Mesothelial cell of epicardium (in vitro differentiated cells): ENCODE measurements at regions not wholly inside any gene's neighbourhood (a gene's known extent, or its start where the extent isn't known, plus 50 kb on each side); places are given as distances from the start of the nearest gene placed in this dataset.

ENCODE experiments used
- DNase-seq, 2 experiments: peaks; one replicate each; pipeline ENCODE4 v3.0.0; 2021; ENCODE audit warnings: low spot score in 2 of 2; ENCODE audit not compliant: unreplicated experiment in 2 of 2
- H3K27ac Mint-ChIP-seq: 2 replicates; pipeline ENCODE4 v1.8.0; 2021; ENCODE audit warnings: mixed read lengths
- H3K27me3 Mint-ChIP-seq: 2 replicates; pipeline ENCODE4 v1.8.0; 2021; ENCODE audit warnings: low read depth, mixed read lengths
- H3K36me3 Mint-ChIP-seq: 2 replicates; pipeline ENCODE4 v1.8.0; 2021; ENCODE audit warnings: mixed read lengths
- H3K4me1 Mint-ChIP-seq: 2 replicates; pipeline ENCODE4 v1.8.0; 2021; ENCODE audit warnings: mixed read lengths
- H3K4me3 Mint-ChIP-seq: 2 replicates; pipeline ENCODE4 v1.8.0; 2021; ENCODE audit warnings: mild to moderate bottlenecking, moderate library complexity, mixed read lengths
- H3K9me3 Mint-ChIP-seq: 2 replicates; pipeline ENCODE4 v1.8.0; 2021; ENCODE audit warnings: mixed read lengths
- CTCF ChIP-seq: fragments of 200-600 bp; sonication (generic); IDR thresholded peaks from one replicate; pipeline ENCODE4 v1.5.0; 2021; ENCODE audit warnings: antibody characterized with exemption; ENCODE audit not compliant: unreplicated experiment

GRCh38 chr1:214124915-214125314 is 137.1 kb downstream of the PROX1 start:
- Mint-ChIP-seq H3K4me1 (peaks cover 24% of the 10 kb centered on the region), H3K9me3 (no peaks in the 10 kb centered on the region), H3K27me3 (no peaks in the 10 kb centered on the region), H3K36me3 (no peaks in the 10 kb centered on the region), H3K4me3 (no peak overlapping the region), H3K27ac (no peak overlapping the region)
- TF ChIP-seq CTCF: no peak
- no peak for DNase-seq

- no peaks in the 10 kb centered on the region for H3K36me3 Mint-ChIP-seq
- H3K27ac Mint-ChIP-seq: no peak overlapping the region
- peaks cover 24% of the 10 kb centered on the region for H3K4me1 Mint-ChIP-seq
- no peak overlapping the region for H3K4me3 Mint-ChIP-seq
- TF ChIP-seq CTCF: no peak
- H3K9me3 Mint-ChIP-seq: no peaks in the 10 kb centered on the region
- no peaks in the 10 kb centered on the region for H3K27me3 Mint-ChIP-seq
- no peak for DNase-seq
Observed at GRCh38 chr1:214125819-214126218, 138.0 kb downstream of the PROX1 start.

DNA sequence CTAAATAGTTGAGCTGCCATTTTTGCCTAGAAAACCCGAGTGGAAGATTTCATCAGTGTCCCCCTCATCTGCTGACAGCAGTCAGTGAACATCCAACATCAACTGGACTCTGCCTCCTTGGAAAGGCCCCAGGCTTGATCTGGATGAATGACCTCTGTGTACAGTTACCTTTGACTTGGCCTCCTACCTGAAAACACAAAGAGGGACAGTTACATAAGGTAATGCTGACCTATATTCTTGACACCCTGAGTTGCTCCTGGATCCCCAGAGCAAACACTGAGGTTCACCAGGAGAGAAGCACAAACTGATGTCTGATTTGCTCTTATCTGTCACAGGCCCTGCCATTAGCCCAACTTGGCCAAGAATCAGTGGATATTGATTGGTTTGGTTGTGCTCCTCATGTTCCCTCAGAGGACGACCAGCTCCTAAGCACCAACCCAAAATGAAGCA is 138.9 kb downstream of the PROX1 start:
- TF ChIP-seq CTCF: no peak
- no peak overlapping the region for H3K27ac Mint-ChIP-seq
- no peaks in the 10 kb centered on the region for H3K9me3 Mint-ChIP-seq
- H3K4me3 Mint-ChIP-seq: no peak overlapping the region
- peaks cover 24% of the 10 kb centered on the region for H3K4me1 Mint-ChIP-seq
- no peaks in the 10 kb centered on the region for H3K27me3 Mint-ChIP-seq
- no peaks in the 10 kb centered on the region for H3K36me3 Mint-ChIP-seq
- DNase-seq: no peak

- peaks cover 24% of the 10 kb centered on the region for H3K4me1 Mint-ChIP-seq
- TF ChIP-seq CTCF: no peak
- no peak overlapping the region for H3K27ac Mint-ChIP-seq
- no peak for DNase-seq
- H3K27me3 Mint-ChIP-seq: no peaks in the 10 kb centered on the region
- H3K9me3 Mint-ChIP-seq: no peaks in the 10 kb centered on the region
- H3K4me3 Mint-ChIP-seq: no peak overlapping the region
- no peaks in the 10 kb centered on the region for H3K36me3 Mint-ChIP-seq
Observed at GRCh38 chr1:214127705-214128104, 139.9 kb downstream of the PROX1 start.

- Mint-ChIP-seq H3K36me3 (no peaks in the 10 kb centered on the region), H3K27ac (no peak overlapping the region), H3K9me3 (peaks cover 10% of the 10 kb centered on the region), H3K4me3 (no peak overlapping the region), H3K27me3 (no peaks in the 10 kb centered on the region), H3K4me1 (peaks cover 17% of the 10 kb centered on the region)
- no peak for TF ChIP-seq CTCF
- no peak for DNase-seq
Observed at GRCh38 chr1:214135886-214136285, 145.1 kb upstream of the SMYD2 start.

GRCh38 chr1:214136324-214136919 is 144.5 kb upstream of the SMYD2 start:
- TF ChIP-seq CTCF: no peak
- Mint-ChIP-seq H3K4me3 (no peak overlapping the region), H3K9me3 (peaks cover 10% of the 10 kb centered on the region), H3K27me3 (no peaks in the 10 kb centered on the region), H3K36me3 (no peaks in the 10 kb centered on the region), H3K4me1 (peaks cover 17% of the 10 kb centered on the region), H3K27ac (no peak overlapping the region)
- no peak for DNase-seq
